ENCODE measurements at regions not wholly inside any gene's neighbourhood (a gene's known extent, or its start where the extent isn't known, plus 50 kb on each side); places are given as distances from the start of the nearest gene placed in this dataset.
"Not testable (repeated sequence)": the region's sequence is repeated elsewhere in the genome, so short reads cannot be mapped to it uniquely, and the experiment has no call there.

DNA sequence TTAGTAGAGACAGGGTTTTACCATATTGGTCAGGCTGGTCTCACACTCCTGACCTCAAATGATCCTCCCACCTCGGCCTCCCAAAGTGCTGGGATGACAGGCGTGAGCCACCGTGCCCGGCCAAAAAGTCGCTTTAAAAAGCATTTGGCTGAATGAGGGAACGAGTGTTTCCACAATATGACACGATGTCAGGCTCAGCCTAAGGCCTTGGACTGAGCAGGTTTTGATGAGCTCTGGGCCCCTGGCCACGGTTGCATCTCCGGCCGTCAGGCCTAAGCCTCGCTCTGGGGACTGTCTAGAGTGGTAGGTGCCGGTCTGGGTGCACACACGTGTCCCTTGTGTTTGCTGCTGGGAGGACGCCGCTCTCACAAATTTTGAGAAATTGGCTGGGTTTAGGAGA lies 120.3 kb downstream of the NPIPB11 start:
- H3K4me1 Mint-ChIP-seq (ENCODE audit: low read depth), result peaks cover 15% of the 10 kb centered on the region
- DNase-seq; intact Hi-C loops (cut with micrococcal nuclease); H3K27me3 Mint-ChIP-seq (ENCODE audit: low read depth); CTCF ChIA-PET; H3K9me3 Mint-ChIP-seq; H3K36me3 Mint-ChIP-seq (ENCODE audit: low read depth); H3K27ac Mint-ChIP-seq; H3K4me3 Mint-ChIP-seq: not testable (repeated sequence)

DNA sequence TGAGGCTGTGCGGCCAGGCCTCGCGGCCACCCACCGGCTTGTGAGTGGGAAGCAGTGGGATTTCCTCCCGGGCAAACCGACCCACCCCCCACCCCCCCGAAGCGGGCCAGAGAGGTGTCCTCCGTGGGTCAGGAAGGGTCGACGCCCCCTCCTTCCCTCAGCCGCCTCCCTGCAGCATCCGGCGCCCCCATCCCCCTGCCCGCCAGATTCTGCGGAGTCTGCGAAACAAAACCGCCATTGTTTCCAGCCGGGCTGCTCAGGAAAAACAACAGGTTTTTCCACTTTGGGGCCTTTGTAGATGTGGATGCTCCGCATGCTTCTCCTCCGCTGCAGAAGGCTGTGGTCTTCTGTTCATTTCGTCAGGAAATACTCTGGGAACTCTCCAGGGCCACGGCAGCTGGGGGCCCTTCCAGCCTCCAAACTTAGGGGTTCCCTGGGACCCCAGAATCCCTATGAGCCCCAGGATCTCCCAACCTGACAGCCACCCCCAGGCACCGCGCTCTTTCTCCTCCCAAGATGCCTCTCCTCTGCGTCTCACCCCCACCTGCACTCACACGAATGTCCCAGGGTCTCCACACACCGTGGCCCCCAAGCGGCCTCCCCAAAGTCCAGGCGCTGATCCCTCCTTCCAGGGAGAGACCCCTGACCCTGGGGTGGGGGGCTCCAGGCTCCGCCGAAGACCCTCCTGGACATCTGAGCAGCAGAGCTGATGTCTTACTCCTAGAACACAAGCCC lies 121.2 kb downstream of the NPIPB11 start:
- intact Hi-C loops (cut with micrococcal nuclease); H3K4me1 Mint-ChIP-seq (ENCODE audit: low read depth); DNase-seq; CTCF ChIA-PET; H3K4me3 Mint-ChIP-seq; H3K9me3 Mint-ChIP-seq; H3K36me3 Mint-ChIP-seq (ENCODE audit: low read depth); H3K27me3 Mint-ChIP-seq (ENCODE audit: low read depth); H3K27ac Mint-ChIP-seq: not testable (repeated sequence)

DNA sequence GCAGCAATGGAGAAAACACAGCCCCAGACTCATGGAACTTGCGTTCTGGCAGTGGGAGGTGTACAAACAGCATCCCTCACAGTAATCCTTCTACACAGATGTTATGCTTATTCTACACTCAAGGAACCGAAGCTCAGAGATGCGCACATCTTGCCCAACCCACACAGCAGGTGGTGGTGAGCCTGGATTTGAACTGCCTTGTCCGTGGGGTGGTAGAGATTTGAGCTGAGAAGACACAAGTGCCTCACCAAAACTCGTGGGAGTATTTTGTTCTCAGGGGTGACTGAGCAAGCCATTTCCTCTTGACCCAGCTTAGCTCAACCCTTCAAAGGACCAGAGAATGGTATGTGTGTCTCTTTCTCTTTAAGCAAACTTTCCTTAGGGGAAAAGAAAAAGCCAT lies 121.8 kb downstream of the NPIPB11 start:
- H3K4me3 Mint-ChIP-seq; H3K9me3 Mint-ChIP-seq; DNase-seq; H3K27me3 Mint-ChIP-seq (ENCODE audit: low read depth); intact Hi-C loops (cut with micrococcal nuclease); H3K27ac Mint-ChIP-seq; CTCF ChIA-PET; H3K4me1 Mint-ChIP-seq (ENCODE audit: low read depth); H3K36me3 Mint-ChIP-seq (ENCODE audit: low read depth): not testable (repeated sequence)

DNA sequence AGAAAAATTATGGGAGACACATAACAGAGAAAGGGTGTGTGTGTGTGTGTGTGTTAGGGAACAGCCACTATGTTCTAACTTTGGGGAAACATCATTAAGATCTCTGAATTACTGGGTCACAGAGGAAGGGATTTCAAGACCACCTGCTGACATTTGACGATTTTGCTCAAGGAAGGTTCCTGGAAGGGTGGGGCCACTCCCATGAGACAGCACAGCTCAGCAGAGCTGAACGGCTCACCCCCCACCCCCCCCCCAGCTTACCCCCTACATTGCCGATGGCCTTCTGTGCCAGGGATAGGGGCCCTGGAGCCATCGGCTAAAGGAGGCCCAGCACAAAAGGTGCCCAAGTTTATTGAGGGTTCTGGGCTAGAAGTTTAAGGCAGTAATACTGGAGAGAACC lies 122.4 kb downstream of the NPIPB11 start:
- H3K9me3 Mint-ChIP-seq; H3K36me3 Mint-ChIP-seq (ENCODE audit: low read depth); H3K4me1 Mint-ChIP-seq (ENCODE audit: low read depth); H3K27ac Mint-ChIP-seq; H3K27me3 Mint-ChIP-seq (ENCODE audit: low read depth); DNase-seq; intact Hi-C loops (cut with micrococcal nuclease); H3K4me3 Mint-ChIP-seq: not testable (repeated sequence)
- CTCF ChIA-PET, result interaction anchor here (0.6 kb wide), 1 partner anchor 64 kb away, joined by 4 read pairs; no protein-coding TSS in a partner anchor

DNA sequence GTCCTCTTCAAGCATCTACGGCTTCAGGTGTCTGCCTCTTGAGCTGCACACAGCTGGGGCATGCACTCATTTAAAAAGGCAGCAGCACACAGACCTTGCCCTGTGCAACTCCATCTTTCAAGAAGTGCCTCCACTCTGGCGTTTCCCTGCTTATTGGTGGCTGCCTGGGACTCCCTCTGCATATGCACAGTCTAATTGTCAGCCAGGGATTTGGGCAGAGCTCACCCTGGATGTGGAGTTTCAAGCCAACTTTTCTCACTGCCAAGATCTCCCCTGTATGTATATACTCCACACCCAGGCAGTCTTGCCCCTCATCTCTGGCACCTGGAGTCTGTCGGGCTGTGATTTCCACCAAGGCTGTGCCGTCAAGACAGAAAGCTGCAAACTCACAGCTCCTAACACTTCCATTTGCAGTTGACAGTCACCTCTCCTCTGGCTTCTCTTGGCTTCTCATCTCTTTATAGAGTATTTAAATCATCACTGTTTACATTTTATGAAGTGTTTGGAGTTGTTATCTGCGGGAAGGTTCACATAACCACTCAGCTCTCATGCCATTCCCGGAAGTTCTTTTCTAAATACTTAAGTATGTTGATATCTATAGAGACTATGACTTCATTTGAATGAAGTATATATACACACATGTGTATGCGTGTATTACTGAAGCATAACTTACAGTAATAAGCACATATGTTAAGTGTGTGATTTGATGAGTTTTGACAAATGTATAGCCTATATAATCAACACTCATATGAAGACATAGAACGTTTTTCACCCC lies 128.2 kb downstream of the NPIPB11 start:
- H3K27me3 Mint-ChIP-seq (ENCODE audit: low read depth); H3K4me3 Mint-ChIP-seq; H3K36me3 Mint-ChIP-seq (ENCODE audit: low read depth); H3K4me1 Mint-ChIP-seq (ENCODE audit: low read depth); CTCF ChIA-PET; DNase-seq; H3K27ac Mint-ChIP-seq; intact Hi-C loops (cut with micrococcal nuclease); H3K9me3 Mint-ChIP-seq: not testable (repeated sequence)

DNA sequence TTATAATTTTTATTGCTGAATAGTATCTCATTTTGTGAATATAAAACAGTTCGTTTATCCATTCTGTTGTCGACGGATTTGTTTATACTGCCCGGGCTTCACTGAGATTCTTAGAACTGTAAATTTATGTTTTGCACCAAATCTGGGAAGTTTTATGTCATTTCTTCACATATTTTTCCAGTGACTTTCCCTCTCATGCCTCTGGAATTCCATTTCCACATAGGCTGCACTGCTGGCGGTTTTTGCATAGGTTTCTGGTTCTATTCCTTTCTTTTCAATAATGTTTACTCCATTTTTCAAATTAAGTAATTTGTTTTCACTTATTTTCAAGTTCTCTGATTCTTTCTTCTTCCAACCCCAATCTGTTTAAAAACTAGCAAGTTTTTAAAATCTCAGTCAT lies 130.1 kb downstream of the NPIPB11 start:
- CTCF ChIA-PET; H3K27me3 Mint-ChIP-seq (ENCODE audit: low read depth); H3K4me3 Mint-ChIP-seq; H3K4me1 Mint-ChIP-seq (ENCODE audit: low read depth); intact Hi-C loops (cut with micrococcal nuclease); H3K27ac Mint-ChIP-seq; H3K36me3 Mint-ChIP-seq (ENCODE audit: low read depth); H3K9me3 Mint-ChIP-seq; DNase-seq: not testable (repeated sequence)

DNA sequence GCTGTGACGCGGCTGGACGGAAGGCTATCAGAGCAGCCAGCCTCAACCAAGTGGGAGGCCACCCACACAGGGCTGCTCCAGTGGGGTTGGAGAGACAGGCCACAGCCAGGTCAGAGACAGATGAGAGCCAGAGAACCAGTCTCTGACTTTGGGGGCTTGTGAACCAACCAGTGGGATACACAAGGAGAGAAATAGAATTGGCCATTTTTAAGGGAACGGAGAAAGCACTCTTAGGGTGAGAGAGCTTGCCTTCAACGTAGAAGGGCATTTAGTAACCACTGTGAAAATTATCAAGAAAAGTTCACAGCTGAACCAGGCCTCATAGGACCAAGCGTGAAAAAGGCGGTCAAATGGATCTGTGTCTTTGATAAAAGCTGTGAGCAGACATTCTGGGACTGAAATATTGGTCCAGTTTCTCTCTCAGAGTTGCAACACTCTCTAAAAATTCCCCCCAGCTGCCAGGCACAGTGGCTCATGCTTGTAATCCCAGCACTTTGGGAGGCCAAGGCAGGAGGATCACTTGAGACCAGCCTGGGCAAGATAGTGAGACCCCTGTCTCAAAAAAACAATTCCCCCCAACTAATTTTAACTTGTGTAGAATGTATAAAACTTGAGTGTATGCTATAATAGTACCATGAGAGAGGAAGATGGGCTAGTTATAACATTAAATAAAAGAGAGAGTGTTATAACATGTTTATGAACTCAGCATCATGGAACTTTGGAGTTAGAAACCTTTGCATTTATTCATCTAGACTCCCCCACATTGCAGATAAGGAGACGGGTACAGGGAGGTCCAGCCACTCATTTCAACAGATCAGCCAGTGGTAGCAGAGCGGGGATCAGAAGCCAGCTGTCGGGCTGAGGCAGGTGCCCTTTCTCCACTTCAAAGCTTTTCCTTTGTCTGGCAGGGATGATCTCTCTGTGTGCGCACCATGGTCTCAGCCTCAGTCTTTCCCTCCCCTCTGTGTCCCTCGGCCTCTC lies 132.2 kb downstream of the NPIPB11 start:
- H3K27me3 Mint-ChIP-seq (ENCODE audit: low read depth); intact Hi-C loops (cut with micrococcal nuclease); CTCF ChIA-PET; H3K36me3 Mint-ChIP-seq (ENCODE audit: low read depth); H3K4me3 Mint-ChIP-seq; H3K27ac Mint-ChIP-seq; DNase-seq; H3K9me3 Mint-ChIP-seq; H3K4me1 Mint-ChIP-seq (ENCODE audit: low read depth): not testable (repeated sequence)

DNA sequence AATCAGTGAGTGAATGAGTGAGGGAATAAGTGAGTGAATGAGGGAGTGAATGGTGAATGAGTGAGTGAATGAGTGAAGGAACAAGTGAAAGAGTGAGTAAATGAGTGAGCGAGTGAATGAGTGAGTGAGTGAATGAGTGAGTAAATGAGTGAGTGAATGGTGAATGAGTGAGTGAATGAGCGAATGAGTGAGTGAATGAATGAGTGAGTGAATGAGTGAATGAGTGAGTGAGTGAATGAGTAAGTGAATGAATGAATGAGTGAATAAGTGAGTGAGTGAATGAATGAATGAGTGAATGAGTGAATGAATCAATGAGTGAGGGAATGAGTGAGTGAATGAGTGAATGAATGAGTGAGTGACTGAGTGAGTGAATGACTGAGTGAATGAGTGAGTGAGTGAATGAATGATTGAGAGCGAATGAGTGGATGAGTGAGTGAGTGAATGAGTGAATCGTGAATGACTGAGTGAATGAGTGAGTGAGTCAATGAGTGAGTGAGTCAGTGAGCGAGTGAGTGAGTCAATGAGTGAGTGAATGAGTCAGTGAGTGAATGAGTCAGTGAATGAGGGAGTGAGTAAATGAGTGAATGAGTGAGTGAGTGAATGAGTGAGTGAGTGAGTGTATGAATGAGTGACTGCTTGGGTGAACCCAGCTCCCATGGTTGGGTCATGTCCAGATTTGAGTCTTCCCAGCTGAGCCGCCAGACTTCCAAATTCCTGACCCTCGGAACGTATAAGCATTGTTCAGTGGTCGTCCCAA lies 133.0 kb downstream of the NPIPB11 start:
- not testable (repeated sequence) for DNase-seq

DNA sequence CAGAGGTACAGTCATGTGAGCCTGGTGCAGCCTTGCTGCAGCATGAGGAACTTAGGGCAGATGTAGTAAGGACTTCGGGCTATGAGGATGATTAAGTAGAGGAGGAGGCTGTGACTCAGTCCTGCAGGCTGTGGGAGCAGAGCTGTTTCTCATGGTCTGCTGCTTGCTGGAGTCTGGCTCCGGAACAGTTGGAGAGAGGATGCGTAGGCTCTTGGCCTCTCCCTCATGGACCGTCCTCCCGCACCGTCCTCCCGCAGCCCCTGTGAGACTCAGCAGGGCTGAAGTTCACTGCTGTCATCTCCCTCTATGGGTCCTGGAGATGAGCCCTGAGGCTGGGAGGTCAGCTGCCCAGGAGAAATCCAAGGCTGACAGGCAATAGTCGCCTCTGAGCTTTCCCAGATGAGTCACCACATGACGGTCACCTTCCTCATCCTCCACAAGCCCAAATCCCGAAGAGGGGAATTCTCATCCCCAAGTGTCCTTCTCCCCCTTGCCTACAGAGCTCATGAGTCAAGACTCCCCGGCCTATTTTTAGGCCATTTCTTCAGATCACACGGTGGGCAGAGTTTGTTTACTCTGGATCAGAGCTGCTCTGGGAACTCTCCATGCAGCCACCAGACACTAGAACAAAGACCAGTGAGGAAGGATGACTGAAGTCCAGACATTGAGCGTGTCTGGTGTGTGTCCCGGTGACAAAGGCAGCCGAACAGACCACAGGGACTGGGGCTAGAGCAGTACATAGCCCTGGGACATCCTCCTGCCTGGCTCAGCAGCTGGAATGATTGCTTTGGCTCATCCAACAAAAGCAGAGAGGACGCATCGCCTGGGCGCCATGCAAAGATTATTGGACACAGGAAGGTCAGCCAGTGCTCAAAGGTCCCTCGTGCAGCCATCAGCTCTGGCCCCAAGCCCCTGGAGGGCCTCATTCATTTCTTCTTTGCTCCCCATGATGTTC lies 134.5 kb downstream of the NPIPB11 start:
- DNase-seq; H3K4me3 Mint-ChIP-seq; CTCF ChIA-PET; H3K36me3 Mint-ChIP-seq (ENCODE audit: low read depth); H3K9me3 Mint-ChIP-seq; intact Hi-C loops (cut with micrococcal nuclease); H3K27ac Mint-ChIP-seq; H3K27me3 Mint-ChIP-seq (ENCODE audit: low read depth); H3K4me1 Mint-ChIP-seq (ENCODE audit: low read depth): not testable (repeated sequence)

More for the DNA sequence above, 133.0 kb downstream of the NPIPB11 start:
- H3K27ac Mint-ChIP-seq; H3K4me3 Mint-ChIP-seq; intact Hi-C loops (cut with micrococcal nuclease); H3K9me3 Mint-ChIP-seq; H3K4me1 Mint-ChIP-seq (ENCODE audit: low read depth); H3K36me3 Mint-ChIP-seq (ENCODE audit: low read depth); H3K27me3 Mint-ChIP-seq (ENCODE audit: low read depth); CTCF ChIA-PET: not testable (repeated sequence)

DNA sequence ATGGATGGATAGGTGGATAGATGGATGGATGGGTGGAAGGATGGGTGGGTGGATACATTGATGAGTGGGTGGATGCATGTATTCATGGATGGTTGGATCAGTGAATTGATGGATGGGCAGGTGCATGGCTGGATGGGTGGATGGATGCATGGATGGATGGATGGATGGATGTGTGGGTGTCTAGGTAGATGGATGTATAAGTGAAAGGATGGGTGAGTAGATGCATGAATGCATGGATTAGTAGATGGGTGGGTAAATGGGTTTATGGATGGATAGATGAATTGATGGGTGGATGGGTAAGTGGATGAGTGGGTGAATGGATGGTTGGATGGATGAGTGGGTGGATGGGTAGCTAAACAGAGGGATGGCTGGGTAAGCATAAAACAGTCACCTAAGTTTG lies 135.6 kb downstream of the NPIPB11 start:
- H3K27me3 Mint-ChIP-seq (ENCODE audit: low read depth); DNase-seq; H3K27ac Mint-ChIP-seq; CTCF ChIA-PET; H3K36me3 Mint-ChIP-seq (ENCODE audit: low read depth); intact Hi-C loops (cut with micrococcal nuclease); H3K4me1 Mint-ChIP-seq (ENCODE audit: low read depth); H3K4me3 Mint-ChIP-seq; H3K9me3 Mint-ChIP-seq: not testable (repeated sequence)

DNA sequence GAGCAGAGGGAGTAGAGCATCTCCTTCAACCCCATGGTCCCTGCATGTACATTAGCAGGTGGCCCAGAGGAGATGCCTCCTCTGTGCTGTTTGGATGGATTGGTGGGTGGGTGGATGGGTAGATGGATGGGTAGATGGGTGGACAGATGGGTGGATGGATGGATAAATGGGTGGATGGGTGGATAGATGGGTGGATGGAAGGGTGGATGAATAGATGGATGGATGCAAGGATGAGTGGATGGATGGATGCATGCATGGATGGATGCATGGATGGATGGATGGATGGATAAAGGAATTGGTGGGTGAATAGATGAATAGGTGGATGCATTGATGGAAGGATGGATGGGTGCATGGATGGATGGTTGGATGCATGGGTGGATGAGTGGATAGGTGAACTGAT lies 136.5 kb downstream of the NPIPB11 start:
- H3K27ac Mint-ChIP-seq; CTCF ChIA-PET; H3K27me3 Mint-ChIP-seq (ENCODE audit: low read depth); H3K36me3 Mint-ChIP-seq (ENCODE audit: low read depth); intact Hi-C loops (cut with micrococcal nuclease); H3K4me1 Mint-ChIP-seq (ENCODE audit: low read depth); H3K9me3 Mint-ChIP-seq; H3K4me3 Mint-ChIP-seq; DNase-seq: not testable (repeated sequence)
